BJ (cell line): ENCODE measurements at regions not wholly inside any gene's neighbourhood (a gene's known extent, or its start where the extent isn't known, plus 50 kb on each side); places are given as distances from the start of the nearest gene placed in this dataset.

Experiments used
- CTCF ChIA-PET: fragments of 350-600 bp; formaldehyde crosslinking; extraction: SDS; loops from one replicate; lab custom pipeline; 2021; ENCODE audit warnings: antibody characterized with exemption, inconsistent platforms; lab: Yijun Ruan, JAX
- POLR2A ChIA-PET: fragments of 300-600 bp; sonication (Branson Sonifier 250); formaldehyde crosslinking; extraction: SDS; loops from one replicate; lab custom pipeline; 2021; ENCODE audit warnings: antibody characterized with exemption; lab: Charles Lee
- DNase-seq: peaks from one replicate; pipeline ENCODE4 v3.0.0-alpha.2; 2011; ENCODE audit warnings: low read depth
- H3K27me3 ChIP-seq: 2 replicates; pipeline ENCODE4 v1.6.0; 2011; ENCODE audit warnings: low read length; ENCODE audit not compliant: control insufficient read depth, insufficient read depth
- H3K36me3 ChIP-seq: 2 replicates; pipeline ENCODE4 v1.5.1; 2011; ENCODE audit warnings: low read length; ENCODE audit not compliant: control insufficient read depth, insufficient read depth
- H3K4me3 ChIP-seq: 2 replicates; pipeline ENCODE4 v1.5.1; 2011; ENCODE audit warnings: low read depth, mild to moderate bottlenecking, control low read depth, low read length
- TF ChIP-seq, protein P1 (sequence below): IDR thresholded peaks from 2 replicates; pipeline ENCODE4 v1.5.1; 2011; ENCODE audit warnings: low read depth, mild to moderate bottlenecking, control low read depth, inconsistent platforms, low read length, moderate library complexity; ENCODE audit not compliant: insufficient read depth

DNA sequence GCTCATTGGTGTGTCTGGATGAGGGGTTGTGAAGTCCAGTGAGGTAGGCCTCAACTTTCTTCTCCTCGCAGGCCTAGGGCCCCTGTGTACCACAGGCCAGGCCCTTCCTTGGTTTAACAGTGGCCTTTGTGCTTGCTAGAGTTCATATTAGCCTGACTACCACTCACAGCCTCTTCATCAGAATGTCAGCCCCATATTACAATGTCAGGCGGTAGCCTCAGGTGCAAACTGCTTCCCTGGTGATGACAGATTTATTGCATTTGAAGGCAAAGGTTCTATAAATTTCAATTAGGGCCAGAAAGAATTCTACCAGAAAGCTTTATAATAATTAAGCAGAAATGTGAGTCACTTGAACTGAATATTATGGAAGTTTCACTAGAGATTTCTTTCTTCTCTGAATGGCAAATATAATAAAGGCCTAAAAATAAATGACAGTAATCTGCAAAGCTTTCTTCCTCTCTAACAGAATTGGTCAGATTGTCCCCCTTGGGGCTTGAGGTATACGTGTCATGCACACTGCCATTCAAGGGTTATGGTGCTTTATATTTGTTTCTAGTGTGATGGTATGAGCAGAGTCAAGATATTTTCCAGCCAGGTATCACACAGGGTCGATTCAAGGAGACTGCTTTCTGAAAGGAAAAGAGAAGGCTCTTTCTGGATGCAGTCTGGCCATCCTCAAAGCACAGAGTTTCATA, 210.3 kb downstream of the CWF19L2 start:
- ChIA-PET CTCF (interaction anchor here (0.6 kb wide), 1 partner anchor 176 kb away, joined by 3 read pairs; no protein-coding TSS in a partner anchor), POLR2A (no interaction called here)
- Histone ChIP-seq H3K4me3 (no peak overlapping the region), H3K36me3 (no peaks in the 10 kb centered on the region), H3K27me3 (no peaks in the 10 kb centered on the region)
- TF ChIP-seq, protein P1, sequence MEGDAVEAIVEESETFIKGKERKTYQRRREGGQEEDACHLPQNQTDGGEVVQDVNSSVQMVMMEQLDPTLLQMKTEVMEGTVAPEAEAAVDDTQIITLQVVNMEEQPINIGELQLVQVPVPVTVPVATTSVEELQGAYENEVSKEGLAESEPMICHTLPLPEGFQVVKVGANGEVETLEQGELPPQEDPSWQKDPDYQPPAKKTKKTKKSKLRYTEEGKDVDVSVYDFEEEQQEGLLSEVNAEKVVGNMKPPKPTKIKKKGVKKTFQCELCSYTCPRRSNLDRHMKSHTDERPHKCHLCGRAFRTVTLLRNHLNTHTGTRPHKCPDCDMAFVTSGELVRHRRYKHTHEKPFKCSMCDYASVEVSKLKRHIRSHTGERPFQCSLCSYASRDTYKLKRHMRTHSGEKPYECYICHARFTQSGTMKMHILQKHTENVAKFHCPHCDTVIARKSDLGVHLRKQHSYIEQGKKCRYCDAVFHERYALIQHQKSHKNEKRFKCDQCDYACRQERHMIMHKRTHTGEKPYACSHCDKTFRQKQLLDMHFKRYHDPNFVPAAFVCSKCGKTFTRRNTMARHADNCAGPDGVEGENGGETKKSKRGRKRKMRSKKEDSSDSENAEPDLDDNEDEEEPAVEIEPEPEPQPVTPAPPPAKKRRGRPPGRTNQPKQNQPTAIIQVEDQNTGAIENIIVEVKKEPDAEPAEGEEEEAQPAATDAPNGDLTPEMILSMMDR, result no peak
- DNase-seq, result no peak

GRCh38 chr11:107243929-107244328, 213.7 kb downstream of the CWF19L2 start:
- CTCF ChIA-PET, result no interaction called here
- Histone ChIP-seq H3K27me3 (no peaks in the 10 kb centered on the region), H3K36me3 (no peaks in the 10 kb centered on the region), H3K4me3 (no peak overlapping the region)
- POLR2A ChIA-PET, result no interaction called here
- TF ChIP-seq, protein P1, result no peak
- DNase-seq, result no peak

DNA sequence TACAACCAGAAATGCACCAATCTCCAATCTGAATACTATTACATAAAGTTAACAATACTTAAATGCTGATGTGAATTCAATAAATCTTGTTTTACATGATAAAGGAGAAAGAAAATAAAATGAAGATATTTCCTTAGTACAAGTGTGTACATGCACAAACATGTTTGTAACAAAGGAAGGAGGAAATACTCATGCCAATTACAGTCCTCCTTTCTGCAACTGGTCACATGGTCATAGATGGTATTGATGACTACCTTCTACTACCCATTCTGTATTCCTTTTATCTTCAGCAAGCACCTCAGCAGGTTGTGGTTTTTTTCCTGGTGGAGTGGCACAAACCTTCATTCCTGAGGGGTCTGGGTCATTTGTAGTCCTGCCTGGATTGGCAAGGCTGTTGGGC, 214.2 kb upstream of the GUCY1A2 start:
- TF ChIP-seq, protein P1, result no peak
- CTCF ChIA-PET, result no interaction called here
- no peaks in the 10 kb centered on the region for H3K27me3 ChIP-seq

DNA sequence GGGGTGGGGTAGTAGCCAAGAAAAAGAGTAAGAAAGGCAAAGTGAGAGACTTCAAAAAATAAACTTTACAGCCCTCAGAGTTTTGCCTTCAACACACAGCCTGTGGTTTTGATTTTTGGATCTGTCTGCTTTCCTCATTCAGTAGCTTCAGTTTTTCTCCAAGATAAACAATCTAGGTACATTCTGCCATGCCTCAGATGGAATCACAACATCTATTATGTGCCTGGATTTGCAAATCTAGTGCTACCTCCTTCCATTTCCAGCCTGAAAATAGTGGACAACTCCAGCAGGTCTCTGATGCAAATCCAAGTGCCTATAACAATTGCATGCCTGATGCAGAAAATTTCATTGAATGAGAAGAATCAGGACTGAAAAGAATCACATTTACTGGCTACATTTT, 206.6 kb upstream of the GUCY1A2 start:
- DNase-seq, result no peak
- Histone ChIP-seq H3K27me3 (no peaks in the 10 kb centered on the region), H3K36me3 (no peaks in the 10 kb centered on the region), H3K4me3 (no peak overlapping the region)
- ChIA-PET CTCF (no interaction called here), POLR2A (no interaction called here)
- TF ChIP-seq, protein P1, result no peak

More for the DNA sequence above, 214.2 kb upstream of the GUCY1A2 start:
- POLR2A ChIA-PET, result no interaction called here
- Histone ChIP-seq H3K4me3 (no peak overlapping the region), H3K36me3 (no peaks in the 10 kb centered on the region)
- no peak for DNase-seq

- no peak for DNase-seq
- TF ChIP-seq, protein P1, result no peak
- Histone ChIP-seq H3K4me3 (no peak overlapping the region), H3K36me3 (no peaks in the 10 kb centered on the region), H3K27me3 (no peaks in the 10 kb centered on the region)
- CTCF ChIA-PET, result no interaction called here
- POLR2A ChIA-PET, result no interaction called here
Observed at GRCh38 chr11:107222916-107223460, 204.7 kb upstream of the GUCY1A2 start.
